LNCaP clone FGC (cell line): ENCODE measurements at regions not wholly inside any gene's neighbourhood (a gene's known extent, or its start where the extent isn't known, plus 50 kb on each side); places are given as distances from the start of the nearest gene placed in this dataset.

Experiments used
- DNase-seq: peaks from one replicate; pipeline ENCODE4 v3.0.0-alpha.2; 2011; ENCODE audit warnings: low read depth
- H3K4me3 ChIP-seq: 2 replicates; pipeline ENCODE4 v1.5.1; 2011; ENCODE audit warnings: mild to moderate bottlenecking, low read depth, low read length, control low read depth
- CTCF ChIP-seq: IDR thresholded peaks from 2 replicates; pipeline ENCODE4 v1.5.1; 2012; ENCODE audit warnings: mild to moderate bottlenecking; ENCODE audit not compliant: control insufficient read depth, insufficient read depth; ENCODE audit errors: extremely low read depth

DNA sequence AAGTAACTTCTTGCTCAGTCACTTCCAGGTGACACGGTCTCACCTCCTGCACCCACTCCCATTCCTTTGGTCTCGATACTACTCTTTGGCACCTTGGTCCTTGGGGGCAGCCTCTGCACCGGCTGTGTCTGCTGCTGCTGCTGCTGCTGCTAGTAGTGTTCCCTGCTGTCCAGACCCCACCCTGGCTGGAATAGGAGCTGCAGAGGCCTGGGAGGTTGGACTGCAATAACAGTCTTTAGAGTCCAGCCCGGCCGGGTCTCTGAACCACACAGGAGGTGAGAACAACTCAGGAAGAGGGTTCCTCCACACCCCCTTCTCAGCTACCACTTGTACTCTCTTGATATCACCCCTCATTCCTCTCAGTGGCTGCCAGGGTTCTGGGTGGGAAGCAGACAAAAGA lies 231.1 kb upstream of the NLRP1 start:
- TF ChIP-seq CTCF = no peak
- DNase-seq = no peak
- no peak overlapping the region for H3K4me3 ChIP-seq

DNA sequence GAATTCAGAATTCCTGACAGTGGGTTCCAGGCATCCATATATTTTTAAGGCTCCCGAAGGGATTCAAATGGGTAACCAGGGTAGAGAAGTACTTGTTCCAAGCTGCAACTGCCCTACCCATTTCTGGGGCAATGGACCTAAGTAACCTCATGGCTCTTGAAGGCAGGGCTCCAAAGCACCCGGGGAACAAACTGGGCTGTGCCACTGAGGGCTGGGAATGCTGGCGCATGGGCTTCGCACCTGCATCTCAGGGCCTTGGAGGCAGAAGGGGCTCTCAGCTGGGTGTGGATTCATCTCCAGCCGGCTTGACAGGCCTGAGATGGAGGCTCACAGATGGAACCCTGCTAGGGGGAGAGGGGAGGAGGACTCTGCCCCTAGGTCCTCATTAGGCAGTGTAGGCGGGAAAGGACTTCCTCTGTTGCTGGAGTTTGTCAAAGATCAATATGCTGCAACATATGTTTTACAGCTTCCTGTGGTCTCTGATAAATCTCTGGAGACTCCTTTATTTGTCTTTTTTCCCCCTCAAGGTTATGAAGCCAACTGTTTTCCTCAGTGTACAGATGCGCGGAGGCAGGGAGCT lies 232.3 kb upstream of the NLRP1 start:
- TF ChIP-seq CTCF = no peak
- DNase-seq = no peak

DNA sequence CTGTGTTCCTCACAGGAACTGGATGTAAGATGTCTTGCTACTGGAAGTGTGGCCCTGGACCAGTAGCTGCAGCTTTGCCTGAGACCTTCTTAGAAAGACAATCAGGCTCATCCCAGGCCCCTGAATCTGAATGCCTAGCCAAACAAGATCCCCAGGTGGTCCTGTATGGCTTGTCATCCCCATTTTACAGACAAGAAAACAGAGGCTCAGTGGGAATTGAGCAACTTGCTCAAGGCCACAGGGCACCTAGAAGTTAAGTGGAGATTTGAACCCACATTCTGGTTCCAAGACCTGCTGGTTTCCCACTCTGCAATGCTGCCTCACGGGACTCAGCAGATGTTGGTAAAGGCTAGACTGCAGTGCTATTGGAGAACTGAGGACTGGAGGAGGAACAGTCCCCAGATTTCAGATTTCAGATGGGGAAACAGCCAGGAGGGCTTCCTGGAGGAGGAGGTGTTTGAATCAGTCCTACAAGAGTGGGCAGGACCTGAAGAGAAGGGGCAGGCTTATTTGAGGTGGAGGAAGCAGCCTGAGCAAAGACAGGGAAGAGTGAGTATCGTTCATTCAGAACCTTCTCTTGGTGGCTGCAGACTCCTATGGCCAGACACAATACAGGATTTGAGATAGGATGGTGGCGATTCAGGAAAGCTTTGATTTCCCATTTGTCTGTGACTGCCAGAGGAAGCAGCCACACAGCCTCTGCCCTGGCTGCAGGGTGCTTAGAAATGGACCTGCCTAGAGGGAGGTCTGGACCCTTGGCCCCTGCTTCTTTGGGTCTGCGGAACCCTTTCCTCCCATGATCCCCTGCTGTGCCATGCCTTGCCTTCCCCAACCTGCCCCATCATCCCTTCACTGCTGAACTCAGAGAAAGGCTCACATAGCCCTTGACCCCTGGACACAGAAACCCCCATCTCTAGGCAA lies 233.4 kb upstream of the NLRP1 start:
- H3K4me3 ChIP-seq = no peak overlapping the region
- DNase-seq = no peak
- TF ChIP-seq CTCF = no peak

More for the DNA sequence above, 232.3 kb upstream of the NLRP1 start:
- no peak overlapping the region for H3K4me3 ChIP-seq

DNA sequence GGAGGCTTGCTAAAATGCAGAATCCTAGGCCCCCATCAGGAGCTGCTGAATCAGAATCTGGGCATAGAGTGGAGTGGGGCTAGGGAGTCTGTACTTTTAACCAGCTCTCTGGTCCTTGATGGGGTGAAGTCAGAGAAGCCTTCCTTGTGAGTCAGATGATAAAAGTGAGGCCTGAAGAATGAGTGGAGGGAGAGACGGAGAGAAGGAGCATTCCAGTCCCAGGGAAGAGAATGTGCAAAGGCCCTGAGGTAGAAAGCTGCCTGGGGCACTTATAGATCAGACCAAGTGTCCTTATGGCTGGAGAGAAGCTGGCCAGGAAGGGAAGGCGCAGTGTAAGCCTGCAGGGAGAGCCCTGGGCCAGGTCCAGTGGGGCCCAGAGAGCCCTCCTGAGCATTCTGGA lies 235.1 kb upstream of the NLRP1 start:
- no peak for TF ChIP-seq CTCF
- no peak for DNase-seq
- H3K4me3 ChIP-seq = no peak overlapping the region

DNA sequence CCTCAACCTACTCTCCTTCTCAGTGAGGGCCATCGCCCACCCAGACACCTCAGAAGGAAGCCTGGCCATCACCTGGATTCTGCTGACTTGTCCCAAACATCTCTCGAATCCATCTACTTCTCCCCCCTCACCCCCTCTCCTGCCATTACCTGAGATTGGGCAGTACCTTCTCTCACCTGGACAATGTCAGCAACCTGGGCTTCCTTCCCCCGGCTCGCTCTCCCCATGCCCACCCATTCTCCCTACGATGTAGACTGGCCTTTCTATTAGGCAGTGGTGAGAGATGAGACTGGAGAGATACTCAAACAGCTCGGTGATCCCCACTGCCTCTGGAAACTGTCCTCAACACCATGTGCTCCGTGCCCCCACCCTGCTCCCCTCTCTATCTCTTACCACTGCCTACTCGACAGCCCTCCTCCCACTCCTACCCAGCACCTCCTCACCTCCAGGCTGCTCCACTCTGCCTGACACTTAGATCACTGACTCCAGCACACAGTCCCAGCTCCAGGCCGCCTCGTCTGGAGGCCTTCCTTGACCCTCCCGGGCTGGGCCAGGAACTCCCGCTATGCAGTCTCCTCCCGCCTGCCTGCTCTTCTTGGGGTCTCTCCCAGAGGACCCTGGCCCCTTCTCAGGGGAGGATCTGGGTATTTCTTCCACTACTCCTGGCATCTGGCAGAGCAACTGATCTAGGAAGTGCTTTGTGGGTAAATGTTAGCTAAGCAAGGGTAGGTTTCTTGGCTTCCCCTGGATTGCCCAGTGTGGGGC lies 235.8 kb upstream of the NLRP1 start:
- no peak for DNase-seq

More for the DNA sequence above, 235.8 kb upstream of the NLRP1 start:
- no peak for TF ChIP-seq CTCF
- H3K4me3 ChIP-seq = no peak overlapping the region
